Mesodermal cell (in vitro differentiated cells): ENCODE measurements at regions not wholly inside any gene's neighbourhood (a gene's known extent, or its start where the extent isn't known, plus 50 kb on each side); places are given as distances from the start of the nearest gene placed in this dataset.
"Not testable (repeated sequence)": the region's sequence is repeated elsewhere in the genome, so short reads cannot be mapped to it uniquely, and the experiment has no call there.

Source experiments
- H3K27ac ChIP-seq: 2 replicates; pipeline ENCODE4 v1.7.0; 2013; ENCODE audit warnings: mild to moderate bottlenecking, low read depth, low read length, moderate library complexity; ENCODE audit not compliant: severe bottlenecking
- H3K36me3 ChIP-seq: 2 replicates; pipeline ENCODE4 v1.7.1; 2013; ENCODE audit warnings: mild to moderate bottlenecking, low read length, moderate library complexity; ENCODE audit not compliant: control insufficient read depth, insufficient read depth
- H3K4me1 ChIP-seq: one replicate; pipeline ENCODE4 v1.7.1; 2013; ENCODE audit warnings: mild to moderate bottlenecking, low read length; ENCODE audit not compliant: insufficient read depth, control insufficient read depth, poor library complexity, severe bottlenecking
- H3K4me3 ChIP-seq: 2 replicates; pipeline ENCODE4 v1.7.0; 2013; ENCODE audit warnings: low read length, control low read depth, mild to moderate bottlenecking; ENCODE audit not compliant: insufficient read depth, poor library complexity, severe bottlenecking; ENCODE audit errors: extremely low read depth
- H3K9me3 ChIP-seq: 2 replicates; pipeline ENCODE4 v1.7.1; 2013; ENCODE audit warnings: mild to moderate bottlenecking, low read length, moderate library complexity; ENCODE audit not compliant: control insufficient read depth
- WGBS, 2 experiments: methylation state at CpG; one replicate each; pipeline ENCODE4 v1.1.5; 2013; ENCODE audit warnings: missing lambda C conversion rate in 2 of 2; ENCODE audit not compliant: insufficient coverage in 2 of 2; 5-methylcytosine and 5-hydroxymethylcytosine counted together

DNA sequence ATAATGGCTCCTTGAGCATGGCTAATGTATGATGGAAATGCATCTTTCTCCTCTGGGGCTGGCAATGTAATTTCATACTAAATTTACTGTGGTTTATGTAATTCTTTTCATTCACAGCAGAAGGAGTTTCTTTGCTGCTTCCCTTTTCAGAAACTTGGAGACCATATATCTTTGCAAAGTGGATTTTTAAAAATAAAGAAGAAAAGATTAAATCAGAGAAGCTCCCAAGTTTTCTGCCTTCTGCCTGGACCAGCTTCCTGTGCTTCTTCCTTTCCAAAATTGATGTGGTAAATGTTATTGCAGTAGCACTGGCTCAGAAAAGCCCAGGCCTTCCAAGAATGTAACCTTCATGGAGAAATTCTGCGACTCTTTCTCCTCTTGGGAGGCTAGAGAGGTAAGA, 300.1 kb upstream of the NCAM1 start:
- Histone ChIP-seq H3K9me3 (no peaks in the 10 kb centered on the region), H3K36me3 (no peaks in the 10 kb centered on the region), H3K27ac (no peak overlapping the region), H3K4me3 (no peak overlapping the region), H3K4me1 (peaks cover 2% of the 10 kb centered on the region)
- 88 to 100% methylated on average over 1 of the region's 1 CpG for WGBS, 2 experiments

DNA sequence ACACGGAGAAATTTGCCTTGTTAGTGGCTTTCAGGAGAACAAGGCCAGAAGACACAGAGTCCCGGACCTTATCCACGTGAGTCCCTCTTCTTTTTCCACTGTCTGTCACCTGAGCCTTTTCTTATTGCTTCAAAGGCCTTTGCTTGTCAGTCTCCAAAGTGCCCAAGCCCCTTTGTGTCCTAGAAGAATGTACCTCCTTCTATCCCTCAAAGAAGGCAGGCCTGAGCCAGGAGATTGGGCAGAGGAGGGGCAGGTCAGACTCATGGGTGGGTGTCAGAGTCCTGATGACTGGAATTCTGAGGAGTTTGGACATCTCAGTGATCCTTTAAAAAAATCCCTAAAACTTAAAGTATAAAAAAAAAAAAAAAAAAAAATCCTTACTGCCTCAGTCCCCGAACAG, 299.6 kb upstream of the NCAM1 start:
- WGBS, 2 experiments, result 67 to 97% methylated on average over 2 to 4 of the region's 4 CpGs
- no peak overlapping the region for H3K27ac ChIP-seq
- no peak overlapping the region for H3K4me3 ChIP-seq
- H3K36me3 ChIP-seq, result no peaks in the 10 kb centered on the region
- H3K9me3 ChIP-seq, result no peaks in the 10 kb centered on the region
- H3K4me1 ChIP-seq, result peaks cover 2% of the 10 kb centered on the region

DNA sequence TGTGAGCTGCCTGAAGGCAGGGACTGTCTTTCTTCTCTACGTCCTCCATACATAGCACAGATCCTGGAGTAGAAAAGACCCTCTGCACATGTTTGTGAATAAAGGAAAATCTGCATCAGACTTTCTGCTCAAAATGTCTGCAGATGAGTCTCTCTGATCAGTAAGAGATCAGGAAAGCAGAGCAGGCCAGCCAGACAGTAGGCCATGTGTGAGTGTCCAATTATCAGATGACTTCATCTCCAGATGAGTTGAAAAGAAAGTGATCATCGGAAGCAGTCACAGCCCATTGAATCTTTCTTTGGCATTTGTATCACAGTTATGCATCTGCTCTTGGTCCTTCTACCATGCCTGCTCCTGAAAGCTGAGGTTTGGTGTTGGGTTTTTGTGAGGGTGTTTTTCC, 298.7 kb upstream of the NCAM1 start:
- WGBS, 2 experiments, result 90 to 92% methylated on average over 1 of the region's 2 CpGs
- Histone ChIP-seq H3K9me3 (no peaks in the 10 kb centered on the region), H3K27ac (no peak overlapping the region), H3K36me3 (no peaks in the 10 kb centered on the region), H3K4me3 (no peak overlapping the region), H3K4me1 (no peaks in the 10 kb centered on the region)

DNA sequence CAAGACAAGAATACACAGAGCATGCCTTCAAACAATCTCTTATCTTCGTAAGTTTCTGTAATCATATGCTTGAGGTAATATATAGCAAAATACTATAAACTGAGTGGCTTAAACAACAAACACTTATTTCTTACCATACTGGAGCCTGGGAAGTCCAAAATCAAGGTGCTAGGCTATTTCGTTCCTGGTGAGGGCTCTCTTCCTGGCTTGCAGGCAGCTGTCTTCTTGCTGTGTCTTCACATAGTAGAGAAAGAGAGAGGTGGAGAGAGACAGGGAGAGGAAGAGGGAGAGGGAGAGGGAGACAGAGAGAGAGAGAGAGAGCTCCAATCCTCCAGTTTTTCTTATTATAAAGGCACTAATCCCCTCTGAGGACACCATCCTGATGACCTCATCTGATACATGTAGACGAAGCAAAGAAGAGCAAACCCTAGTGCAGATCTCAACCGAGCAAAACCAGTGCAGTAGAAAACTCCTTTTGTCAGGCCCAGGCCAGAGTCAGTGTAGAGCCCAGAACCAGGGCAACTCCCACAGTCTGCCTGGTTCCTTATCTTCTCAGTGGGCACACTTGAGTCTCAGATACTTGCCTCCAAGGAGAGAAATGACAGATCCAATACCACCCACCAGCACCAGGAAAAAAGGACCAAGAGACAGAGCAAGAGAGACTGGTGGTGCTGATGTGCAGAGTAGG, 297.1 kb upstream of the NCAM1 start:
- Histone ChIP-seq H3K27ac (no peak overlapping the region), H3K4me3 (no peak overlapping the region), H3K4me1 (no peaks in the 10 kb centered on the region), H3K9me3 (no peaks in the 10 kb centered on the region), H3K36me3 (no peaks in the 10 kb centered on the region)
- WGBS, 2 experiments, result 76 to 81% methylated on average over 2 to 3 of the region's 4 CpGs

DNA sequence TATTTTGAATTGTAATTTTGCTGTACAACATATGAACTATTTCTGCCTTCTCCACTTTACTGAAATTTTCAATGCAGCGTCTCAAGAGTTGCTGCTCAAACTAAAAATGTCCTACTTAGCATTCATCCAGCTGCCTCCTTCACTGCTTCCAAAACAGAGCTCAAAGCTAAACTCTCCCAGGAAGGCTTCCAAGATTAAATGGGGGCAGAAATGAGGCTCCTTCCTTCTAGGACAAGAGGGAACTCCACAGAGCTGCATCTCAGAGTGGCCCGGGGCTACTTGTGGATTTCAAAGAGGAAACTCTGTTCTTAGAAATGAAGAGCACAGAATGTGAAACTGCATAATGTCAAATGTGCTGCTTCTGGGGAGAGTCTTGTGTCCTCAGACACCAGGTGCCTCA, 295.9 kb upstream of the NCAM1 start:
- WGBS, 2 experiments, result 67 to 94% methylated on average over 1 to 2 of the region's 2 CpGs
- Histone ChIP-seq H3K27ac (no peak overlapping the region), H3K4me3 (no peak overlapping the region), H3K4me1 (no peaks in the 10 kb centered on the region), H3K9me3 (no peaks in the 10 kb centered on the region), H3K36me3 (no peaks in the 10 kb centered on the region)

DNA sequence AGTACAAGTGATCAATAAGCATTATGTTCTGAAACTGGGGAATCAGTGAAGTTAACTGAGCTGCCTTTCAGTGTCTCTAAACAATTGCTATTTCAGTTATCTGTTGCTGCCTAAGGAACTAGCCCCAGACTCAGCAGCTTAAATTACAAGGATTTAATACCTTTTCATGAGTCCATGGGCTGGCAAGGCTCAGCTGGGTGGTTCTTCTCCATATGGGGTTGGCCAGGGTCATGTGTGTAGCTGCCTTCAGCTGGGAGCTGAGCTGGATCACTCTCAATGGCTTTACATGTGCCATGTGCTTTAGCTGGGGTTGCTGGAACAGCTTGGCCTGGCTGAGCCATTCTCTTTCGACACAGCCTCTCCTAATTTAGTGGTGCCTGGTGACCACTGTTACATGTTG, 295.0 kb upstream of the NCAM1 start:
- Histone ChIP-seq H3K36me3 (no peaks in the 10 kb centered on the region), H3K4me3 (no peak overlapping the region), H3K27ac (no peak overlapping the region), H3K9me3 (no peaks in the 10 kb centered on the region), H3K4me1 (no peaks in the 10 kb centered on the region)
- 100% methylated on average over 1 of the region's 1 CpG; no CpG with 5 or more reads in 1 of the 2 experiments for WGBS, 2 experiments

DNA sequence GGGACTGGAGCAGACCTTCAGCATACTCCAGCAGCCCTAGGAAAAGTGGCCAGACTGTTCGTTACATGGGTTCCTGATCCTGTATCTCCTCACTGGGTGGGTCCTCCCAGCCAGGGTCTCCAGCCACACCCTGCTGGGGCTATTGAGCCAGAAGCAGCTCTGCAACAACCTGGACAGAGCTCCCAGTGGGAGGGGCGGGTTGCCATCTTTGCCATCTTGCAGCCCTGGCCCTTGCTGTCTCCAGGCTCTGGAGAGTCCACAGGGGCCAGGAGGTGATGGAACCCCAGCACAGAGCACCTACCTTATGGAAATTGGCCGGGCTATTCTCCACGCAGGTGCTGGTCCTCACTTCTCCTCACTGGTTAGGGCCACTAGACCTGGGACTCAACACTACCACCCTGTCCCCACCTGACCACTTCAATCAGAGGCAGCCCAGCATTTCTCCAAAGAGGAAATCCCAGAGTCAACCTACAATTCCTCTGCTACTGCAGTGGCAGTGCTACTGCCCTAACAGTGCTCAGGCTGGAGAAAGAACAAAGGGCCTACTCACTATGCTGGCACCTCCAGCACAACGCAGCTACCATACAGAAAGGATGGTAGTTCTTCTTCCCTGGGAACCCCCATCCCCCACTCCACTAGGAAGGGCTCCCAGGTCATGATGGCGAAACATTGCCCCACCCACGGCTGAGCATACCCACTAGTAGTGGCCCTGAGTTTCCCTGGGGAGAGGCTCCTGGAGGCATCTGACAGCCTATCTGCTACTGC, 290.2 kb upstream of the NCAM1 start:
- Histone ChIP-seq H3K4me1 (no peaks in the 10 kb centered on the region), H3K4me3 (no peak overlapping the region), H3K36me3 (no peaks in the 10 kb centered on the region), H3K27ac (no peak overlapping the region), H3K9me3 (peaks cover 4% of the 10 kb centered on the region)
- WGBS, 2 experiments, result 77% methylated on average over 5 to 7 of the region's 7 CpGs

DNA sequence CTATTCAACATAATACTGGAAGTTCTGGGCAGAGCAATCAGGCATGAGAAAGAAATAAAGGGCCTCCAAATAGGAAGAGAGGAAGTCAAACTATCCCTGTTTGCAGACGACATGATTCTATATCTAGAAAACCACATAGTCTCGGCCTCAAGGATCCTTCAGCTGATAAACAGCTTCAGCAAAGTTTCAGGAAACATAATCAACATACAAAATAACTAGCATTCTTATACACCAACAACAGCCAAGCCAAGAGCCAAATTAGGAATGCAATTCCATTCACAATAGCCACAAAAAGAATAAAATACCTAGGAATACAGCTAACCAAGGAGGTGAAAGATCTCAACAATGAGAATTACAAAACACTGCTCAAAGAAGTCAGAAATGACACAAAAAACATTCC, 287.8 kb upstream of the NCAM1 start:
- 86 to 92% methylated on average over 2 of the region's 2 CpGs for WGBS, 2 experiments

DNA sequence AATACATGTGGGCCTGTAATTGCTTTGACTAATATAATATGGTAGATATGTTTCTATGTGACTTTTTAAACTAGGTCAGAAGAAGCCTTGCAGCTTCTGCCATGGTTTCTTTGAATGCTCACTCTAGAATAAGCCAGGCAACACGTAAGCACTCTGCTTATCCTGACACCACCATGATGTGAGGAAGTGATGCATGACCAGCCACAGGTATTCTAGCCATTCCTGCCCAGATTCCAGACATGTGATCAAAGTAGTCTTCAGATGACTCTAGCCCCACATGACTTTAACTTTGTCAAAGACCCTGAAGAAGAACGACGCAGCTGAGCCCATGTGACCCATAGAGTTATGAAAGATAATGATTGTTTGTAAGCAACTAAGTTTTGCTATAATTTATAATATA, 276.1 kb upstream of the NCAM1 start:
- Histone ChIP-seq H3K27ac (no peak overlapping the region), H3K9me3 (no peaks in the 10 kb centered on the region), H3K36me3 (no peaks in the 10 kb centered on the region), H3K4me1 (no peaks in the 10 kb centered on the region), H3K4me3 (no peak overlapping the region)
- WGBS, 2 experiments, result 90 to 100% methylated on average over 1 of the region's 3 CpGs

More for the DNA sequence above, 287.8 kb upstream of the NCAM1 start:
- H3K27ac ChIP-seq, H3K4me1 ChIP-seq, H3K9me3 ChIP-seq, H3K36me3 ChIP-seq, H3K4me3 ChIP-seq: not testable (repeated sequence)

DNA sequence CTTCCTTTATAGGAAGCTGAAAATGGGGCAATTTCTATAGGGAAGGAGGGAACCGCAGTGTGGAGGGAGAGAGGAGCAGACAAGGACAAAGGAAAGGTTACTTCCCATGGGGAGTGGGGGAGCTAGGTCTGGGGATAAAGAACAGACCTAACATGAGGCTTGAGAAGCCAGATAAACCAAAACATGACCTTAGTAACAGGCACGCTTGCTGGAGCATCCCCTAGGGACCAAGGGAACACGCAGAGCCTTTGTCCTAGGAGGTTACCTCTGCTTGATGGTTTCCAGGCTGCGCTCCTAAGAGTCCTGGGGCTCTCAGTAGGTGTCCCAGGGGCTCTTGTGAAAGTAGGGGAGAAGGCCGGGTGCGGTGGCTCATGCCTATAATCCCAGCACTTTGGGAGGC, 271.4 kb upstream of the NCAM1 start:
- Histone ChIP-seq H3K27ac (no peak overlapping the region), H3K9me3 (no peaks in the 10 kb centered on the region), H3K4me3 (no peak overlapping the region), H3K36me3 (no peaks in the 10 kb centered on the region), H3K4me1 (no peaks in the 10 kb centered on the region)
- WGBS, 2 experiments, result 96 to 97% methylated on average over 4 to 6 of the region's 6 CpGs

DNA sequence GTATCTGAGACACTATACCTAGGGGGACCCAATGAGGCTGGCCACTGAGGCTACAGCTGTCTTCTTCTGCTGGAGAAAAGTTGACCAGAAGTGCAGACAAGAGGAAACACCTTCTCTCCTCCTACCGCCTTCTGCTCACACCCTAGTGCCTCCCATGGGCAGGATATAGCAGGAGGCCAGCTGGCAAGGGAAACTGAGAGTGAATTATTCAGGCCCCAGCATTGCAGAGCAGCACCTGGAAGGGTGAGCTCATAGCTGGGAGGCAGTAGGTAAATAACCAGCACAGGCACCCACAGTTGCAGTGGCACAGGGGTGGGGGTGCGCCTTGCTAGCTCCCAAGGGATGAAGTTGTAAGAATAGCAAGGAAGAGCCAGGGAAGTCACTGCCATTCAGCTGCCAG, 267.4 kb upstream of the NCAM1 start:
- H3K27ac ChIP-seq, result no peak overlapping the region
- H3K4me1 ChIP-seq, result no peaks in the 10 kb centered on the region
- H3K4me3 ChIP-seq, result no peak overlapping the region
- 80 to 92% methylated on average over 1 to 2 of the region's 2 CpGs for WGBS, 2 experiments
- H3K9me3 ChIP-seq, result no peaks in the 10 kb centered on the region
- H3K36me3 ChIP-seq, result no peaks in the 10 kb centered on the region
